ENCODE measurements at regions not wholly inside any gene's neighbourhood (a gene's known extent, or its start where the extent isn't known, plus 50 kb on each side); places are given as distances from the start of the nearest gene placed in this dataset.

GRCh38 chr1:112284796-112285195 lies 111.2 kb upstream of the CTTNBP2NL start:
- no peak for TF ChIP-seq POLR2A (IDR thresholded peaks at IDR 0.05; ENCODE audit: low read depth, low read length)
- TF ChIP-seq TAF1 (IDR thresholded peaks at IDR 0.05; ENCODE audit: borderline replicate concordance, low read depth, low read length), result no peak
